ENCODE measurements at regions not wholly inside any gene's neighbourhood (a gene's known extent, or its start where the extent isn't known, plus 50 kb on each side); places are given as distances from the start of the nearest gene placed in this dataset.
A peak's percentile ranks its signal among the peaks of the same experiment; 100 is the strongest.

DNA sequence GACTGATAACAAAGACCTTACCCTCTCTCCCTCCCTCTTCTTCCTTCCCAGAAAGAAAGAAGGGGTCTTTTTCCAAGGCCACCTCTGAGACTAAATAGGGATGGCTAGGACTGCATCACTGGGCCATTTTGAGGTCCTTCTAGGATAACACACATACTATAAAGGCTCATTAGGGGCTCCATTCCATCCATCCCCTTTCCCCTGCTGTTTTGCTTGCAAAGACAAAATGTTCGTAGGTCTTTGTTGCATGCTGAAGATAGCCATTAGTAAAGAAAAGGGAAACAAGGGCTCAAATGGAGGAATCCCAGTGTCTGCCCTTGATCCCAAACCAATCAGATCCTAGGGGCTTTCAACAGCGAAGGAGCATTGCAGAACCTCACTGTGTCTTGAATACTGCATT, 344.3 kb downstream of the CYP26B1 start:
- DNase-seq: no peak

DNA sequence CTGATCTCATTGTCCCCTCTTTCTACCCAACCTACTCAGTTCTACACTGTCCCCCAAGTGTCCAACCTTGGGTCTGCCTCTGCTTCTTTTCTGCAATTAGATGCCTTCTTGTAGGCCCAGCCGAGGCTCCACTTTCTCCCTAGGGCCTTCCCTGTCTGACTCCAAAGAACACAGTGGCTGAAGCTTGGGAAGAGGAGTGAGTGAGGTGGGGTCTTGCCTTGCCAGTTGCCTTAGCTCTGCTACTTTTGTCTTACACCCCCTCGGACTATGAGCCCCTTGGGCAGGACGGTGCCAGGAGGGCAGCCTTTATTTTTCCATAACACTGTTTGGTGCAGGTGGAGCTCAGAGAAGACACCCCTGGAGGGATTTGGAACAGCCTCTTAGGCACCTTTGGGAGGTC, 345.1 kb downstream of the CYP26B1 start:
- no peak for DNase-seq

DNA sequence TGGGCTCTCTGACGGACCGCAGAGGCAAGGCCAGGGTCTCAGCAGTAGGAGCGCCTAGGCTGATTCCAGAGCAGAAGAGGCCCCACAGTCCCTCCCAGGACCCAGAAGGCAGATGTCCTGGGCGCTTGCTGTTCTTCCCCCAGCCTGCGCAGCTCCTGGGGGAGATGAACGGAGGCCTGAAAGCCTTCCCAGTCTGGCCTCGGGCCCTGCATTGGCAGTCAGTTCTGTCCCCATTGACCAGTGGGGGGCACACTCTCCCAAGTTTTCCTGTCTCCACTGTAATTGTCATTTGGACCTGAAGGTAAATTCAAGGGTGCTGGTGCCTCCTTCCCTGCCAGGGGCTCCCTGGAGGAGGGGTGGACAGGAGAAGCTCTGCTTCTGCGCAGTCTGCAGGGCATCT, 345.7 kb downstream of the CYP26B1 start:
- DNase-seq: peak; percentile 58

DNA sequence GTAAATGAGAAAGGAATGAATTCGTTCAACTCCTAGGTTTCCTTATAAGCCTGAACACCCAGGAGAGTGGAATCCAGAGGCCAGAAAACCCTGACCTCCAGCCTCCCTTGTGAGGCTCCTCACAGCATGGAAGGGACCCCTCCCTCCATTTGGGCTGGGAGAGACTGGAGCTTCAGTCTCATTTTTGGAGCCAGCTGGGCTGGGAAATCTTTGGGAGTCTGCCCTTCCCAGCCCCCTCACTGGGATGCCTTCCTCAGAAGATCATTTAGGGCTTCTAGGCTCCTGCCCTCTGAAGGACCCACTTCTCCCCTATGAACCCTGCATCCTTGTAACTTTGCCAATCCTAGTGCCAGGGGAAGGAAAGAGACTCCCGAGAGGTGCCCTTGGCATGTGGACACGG, 346.1 kb downstream of the CYP26B1 start:
- DNase-seq: no peak

DNA sequence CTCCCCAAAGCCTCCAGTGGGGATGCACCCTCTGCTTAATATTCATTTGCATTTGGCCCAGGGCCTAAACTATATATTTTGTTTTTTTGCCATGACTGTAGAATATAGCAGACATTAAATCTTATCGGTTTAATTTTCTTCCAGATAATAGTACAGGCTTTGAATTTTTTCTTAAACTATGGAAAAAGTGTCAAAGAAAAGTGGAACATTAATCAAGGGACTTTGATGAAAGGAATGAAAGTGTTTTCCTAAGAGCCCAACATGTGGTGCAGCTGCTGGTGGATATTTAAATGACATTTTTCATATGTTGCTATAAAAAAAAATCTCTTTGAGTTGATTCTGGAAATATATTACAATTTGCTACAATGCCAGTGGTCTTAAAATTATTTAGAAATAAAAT, 346.8 kb downstream of the CYP26B1 start:
- DNase-seq: no peak

DNA sequence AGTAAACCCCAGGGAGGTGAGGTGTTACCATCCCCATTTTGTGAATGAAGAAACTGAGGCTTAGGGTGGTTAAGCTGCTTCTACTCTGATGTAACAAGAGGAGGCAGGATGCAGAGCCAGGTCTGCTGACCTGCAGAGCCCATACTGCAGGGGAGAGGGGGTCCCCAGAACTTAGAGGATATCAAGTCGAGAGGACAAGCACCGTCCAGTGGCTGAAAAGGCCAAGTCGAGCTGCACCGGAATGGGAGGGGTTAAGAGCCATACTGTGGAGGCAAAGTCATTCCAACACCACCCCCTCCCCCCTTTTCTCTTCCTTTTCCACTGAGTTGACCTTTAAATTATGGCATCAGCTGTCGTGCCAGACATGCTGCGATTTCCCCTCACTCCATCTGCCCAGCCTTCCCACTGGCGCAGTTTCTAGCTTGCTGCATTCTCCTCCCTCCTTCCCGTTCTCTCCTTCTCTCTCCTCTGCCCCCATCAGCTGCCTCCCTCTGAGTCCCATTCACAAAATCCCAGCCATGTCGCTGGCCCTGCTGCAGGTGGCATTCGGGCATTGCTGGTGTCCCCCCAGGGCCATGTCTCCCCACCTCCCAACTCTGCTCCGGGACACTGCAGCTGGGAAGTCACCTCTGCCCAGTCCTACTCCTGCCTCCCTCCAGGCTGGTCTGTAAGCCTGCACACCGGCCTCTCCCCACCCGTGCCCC, 346.9 kb downstream of the DYSF start:
- DNase-seq: peak; percentile 64

DNA sequence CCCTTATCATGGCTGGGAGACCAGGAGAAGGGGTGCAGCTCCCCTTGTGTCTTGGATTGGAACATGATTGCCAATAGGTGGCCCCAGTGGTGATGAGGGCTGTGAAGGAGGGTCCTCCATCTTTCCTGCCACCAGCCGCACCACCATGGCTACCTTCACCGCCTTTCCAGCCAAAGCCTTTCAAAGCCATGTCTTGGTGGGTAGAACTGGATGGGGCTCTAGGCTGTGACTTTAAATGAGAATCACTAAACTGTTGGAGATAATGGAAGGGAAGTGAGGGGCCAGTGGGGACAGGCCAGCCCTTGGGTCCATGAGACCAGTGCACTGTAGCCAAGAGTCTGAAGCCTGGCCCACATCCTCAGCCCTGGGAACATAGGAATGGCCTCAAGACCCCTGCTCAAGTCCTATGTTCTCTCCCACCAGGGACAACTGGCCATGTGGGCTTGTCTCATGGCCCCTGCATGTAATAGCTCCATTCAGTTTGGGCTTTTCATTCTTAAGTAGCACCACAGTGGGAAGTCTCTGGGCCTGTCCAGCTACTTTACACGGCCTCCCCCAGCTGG, 345.7 kb downstream of the DYSF start:
- no peak for DNase-seq

DNA sequence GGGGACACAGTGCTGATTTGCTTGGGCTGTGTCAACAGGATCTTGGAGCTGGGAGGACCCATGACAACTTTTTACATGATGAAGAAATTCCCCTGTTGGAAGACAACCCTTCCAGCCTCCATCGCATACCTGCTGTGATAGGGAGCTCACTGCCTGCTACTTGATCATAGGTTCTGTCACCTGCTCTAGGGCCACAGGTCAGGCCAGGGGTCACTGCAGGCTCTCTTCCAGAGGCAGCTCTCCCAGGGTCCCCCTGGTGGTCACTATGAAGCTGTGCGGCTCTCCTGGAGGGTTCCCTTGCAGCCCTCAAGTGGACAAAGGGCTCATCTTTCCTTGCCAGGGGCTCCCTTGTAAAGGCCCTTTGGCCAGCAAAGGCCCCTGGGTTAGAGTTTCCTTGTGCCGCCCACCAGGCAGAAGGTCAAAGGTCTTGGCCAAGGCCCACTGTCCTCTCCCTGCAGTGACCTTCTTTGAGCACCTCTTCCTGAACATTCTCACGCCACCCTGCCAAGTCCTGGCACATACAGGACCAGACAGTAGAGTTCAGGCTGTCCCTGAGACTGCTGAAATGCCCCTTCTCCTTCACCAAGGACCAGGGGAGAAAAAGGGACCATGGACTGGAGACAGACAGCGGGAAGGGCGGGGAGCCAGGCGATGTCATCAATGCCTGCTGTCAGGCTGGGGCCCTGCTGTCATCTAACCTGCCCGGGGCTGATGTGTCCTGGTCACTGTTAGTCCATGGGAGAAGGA, 345.1 kb downstream of the DYSF start:
- peak; percentile 13 for DNase-seq

DNA sequence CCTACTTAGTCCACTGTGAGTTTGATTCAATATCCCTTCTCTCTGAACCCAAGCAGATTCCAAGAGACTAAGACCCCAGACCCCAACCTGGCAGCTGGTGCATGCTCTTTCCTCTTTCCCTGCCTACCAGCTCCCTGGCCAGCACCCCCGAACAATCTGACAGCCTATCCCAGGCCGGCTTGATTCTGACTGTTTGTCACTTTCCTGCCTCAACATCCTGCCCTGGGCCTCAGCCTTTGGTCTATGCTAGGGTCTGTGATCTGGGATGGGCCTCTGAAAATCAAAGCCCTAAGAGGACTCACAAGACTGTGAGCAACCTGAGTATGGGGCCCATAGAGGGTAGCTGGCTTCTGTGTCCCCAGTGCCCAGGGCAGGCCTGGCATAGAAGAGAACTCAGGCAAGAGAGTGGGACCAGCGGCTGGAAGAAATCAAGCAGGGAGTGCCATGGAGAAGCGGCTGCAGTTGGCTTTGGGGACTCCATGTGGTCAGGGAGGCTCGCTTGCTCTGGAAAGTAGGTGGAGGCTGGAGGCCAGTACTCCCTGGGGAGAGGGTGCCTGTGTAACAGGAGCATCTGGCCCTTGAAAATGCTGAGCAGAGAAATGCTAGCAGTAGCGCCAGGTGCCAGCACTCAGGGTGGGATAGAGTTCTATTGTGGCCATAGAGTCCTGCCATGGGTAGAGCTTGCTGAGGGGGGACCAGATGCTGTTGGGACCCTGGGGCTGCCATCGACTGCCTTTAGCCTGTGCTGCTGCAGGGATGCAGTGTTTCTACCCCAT, 343.9 kb downstream of the DYSF start:
- no peak for DNase-seq

DNA sequence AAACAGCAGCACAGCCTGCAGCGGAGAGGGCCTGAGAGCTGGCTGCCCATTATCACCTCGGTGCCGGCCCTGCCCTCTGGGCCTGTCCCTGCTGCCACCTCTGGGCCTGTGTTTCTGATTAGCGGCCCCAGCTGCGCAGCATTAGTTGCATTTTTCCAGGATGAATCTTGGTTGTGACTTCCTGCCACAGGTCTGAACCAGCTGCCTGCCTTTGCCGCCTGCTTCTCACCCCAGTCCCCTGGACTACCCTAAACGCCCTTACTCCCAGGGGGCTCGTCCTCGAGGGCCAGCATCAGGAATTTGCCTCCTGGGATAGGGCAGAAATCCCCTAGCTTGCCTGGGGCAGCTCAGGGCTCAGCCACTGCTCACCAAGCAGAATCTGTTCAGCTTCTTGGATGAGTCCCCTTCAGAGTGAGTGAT, 342.8 kb downstream of the DYSF start:
- no peak for DNase-seq

DNA sequence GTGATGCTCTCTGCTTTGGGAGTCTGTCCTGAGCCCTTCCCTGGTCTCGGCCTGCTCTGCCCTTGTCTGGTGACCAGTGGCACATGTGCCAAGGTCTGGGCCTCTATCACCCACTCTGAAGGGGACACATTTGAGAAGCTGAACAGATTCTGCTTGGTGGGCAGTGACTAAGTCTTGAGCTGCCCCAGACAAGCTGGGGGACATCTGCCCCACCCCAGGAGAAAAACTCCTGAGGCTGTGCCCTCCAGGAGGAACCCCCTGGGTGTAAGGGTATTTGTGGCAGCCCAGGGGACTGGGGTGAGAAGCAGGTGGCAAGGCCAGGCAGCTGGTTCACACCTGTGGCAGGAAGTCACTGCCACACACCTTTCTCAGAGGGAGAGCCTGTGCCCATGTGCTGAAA, 342.1 kb downstream of the DYSF start:
- DNase-seq: no peak

DNA sequence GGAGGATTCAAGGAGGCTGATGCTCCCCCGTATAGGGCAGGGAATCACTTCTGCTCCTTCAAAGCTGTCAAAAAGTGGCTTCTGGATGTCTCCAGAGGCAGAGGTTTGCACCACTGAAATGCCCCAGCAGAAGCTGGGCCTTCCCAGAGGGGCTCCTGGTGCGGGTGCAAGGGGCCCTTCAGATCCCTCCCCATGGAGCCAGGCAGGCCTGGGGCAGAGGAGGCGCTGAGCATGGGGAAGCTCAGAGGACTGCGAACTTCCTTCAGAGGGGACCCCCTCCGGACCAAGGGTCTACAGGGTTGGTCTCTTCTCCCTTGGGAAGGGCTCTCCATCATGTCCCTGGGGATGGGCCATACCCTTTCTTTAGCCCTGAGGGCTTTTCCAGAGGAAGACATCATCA, 341.2 kb downstream of the DYSF start:
- DNase-seq: no peak

DNA sequence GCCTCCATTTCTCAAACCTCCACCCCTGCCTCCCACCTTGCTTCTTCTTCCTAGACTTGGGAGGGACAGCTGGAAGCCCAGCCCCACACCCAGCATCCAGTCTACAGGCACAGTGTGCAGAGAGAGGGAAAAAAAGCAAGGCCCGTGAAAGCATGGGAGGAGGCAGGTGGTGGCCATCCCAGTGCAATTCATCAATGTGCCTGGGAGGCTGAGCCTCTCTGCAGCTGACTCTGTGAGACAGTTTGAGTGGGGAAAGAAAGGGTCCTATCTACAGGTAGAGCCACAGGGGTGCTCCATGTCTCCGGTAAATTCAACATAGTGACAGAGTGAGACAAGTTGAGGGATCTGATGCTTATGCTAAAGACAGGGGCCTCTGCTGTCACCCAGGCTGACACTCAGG, 340.6 kb downstream of the DYSF start:
- no peak for DNase-seq

DNA sequence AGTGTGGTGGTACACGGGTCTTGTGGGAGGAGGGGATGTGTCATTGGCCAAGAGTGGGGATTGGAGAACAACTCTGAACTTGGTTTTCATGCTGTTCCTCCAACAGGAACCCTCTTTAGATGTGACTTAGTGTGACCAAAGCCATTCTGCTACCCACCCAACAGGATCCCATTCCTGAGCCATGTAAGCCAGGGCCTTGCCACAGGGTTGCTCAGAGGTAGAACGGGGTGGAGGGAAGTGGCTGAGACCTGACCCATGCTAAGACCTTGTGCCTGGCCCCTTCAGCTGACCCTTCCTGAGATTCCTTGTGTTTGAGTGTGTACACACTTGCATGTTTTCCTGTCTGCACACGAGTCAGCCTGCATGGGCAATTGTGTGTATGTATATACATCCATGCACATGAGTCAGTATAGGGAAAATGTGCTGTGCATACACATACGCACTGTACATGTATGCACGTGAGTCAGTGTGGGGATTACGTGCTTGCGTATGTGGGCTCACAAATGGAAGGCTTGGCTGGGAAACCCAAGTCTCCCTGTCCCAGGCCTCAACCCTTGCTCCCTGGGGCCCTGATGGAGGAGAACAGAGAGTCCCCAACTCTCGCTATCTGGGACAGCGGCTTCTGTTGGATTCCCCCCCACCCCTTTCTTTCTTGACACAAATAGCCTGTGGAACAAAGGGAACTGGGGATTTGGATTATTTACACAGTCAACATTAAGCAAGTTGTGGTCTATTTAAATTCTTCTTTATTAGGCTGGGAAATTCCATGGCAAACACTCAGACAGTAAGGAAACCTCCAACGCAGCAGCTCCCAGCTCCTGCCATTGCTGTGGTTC, 339.8 kb downstream of the DYSF start:
- no peak for DNase-seq

DNA sequence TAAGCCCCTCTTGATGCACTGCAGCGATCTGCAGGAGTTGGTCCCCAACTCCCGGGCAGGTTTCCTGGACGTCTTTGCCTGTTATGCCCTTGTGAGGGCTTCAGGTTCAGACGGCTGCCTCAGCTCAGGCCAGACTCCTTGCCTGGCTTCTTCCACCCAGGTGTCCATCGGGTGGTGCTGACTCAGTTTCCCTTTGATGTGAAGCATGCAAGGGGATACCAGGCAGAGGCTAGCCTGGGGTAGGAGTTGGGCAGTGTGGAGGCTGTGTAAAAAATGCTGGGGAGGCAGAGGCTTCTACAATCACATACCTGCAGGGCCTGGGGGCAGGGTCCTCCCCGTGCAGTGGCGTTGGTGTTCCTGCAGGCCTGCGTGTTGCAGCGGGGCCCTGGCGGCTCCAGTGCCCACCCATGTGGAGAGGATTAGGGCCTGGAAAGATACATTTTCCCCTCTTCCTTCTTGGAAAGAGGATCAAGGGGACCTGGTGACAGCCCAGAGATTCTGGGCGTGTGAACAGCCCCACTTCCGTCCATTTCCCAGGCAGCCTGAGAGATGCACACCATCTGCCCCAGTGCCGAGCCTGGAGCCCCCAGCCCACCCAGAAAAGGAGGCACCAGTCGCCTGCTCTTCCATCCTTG, 338.3 kb downstream of the DYSF start:
- no peak for DNase-seq

DNA sequence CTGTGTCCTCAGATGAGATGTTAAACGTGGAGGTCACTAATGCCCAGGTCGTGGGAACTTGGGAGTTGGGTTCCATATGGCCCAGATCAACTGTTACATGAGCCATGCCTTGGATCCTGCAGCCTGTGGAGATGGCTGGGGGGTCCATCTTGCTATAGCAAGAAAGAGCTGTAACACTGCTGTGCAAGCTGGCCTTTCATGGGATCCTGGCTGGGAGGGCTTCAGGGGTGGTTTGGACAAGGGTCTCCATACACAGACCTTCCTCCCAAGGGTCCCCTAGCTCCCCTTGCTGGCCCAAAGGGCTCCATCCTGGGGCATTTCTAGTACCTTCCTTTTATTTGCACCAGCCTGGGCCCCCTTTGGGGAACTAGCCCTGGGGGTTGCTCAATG, 337.7 kb downstream of the DYSF start:
- DNase-seq: no peak

DNA sequence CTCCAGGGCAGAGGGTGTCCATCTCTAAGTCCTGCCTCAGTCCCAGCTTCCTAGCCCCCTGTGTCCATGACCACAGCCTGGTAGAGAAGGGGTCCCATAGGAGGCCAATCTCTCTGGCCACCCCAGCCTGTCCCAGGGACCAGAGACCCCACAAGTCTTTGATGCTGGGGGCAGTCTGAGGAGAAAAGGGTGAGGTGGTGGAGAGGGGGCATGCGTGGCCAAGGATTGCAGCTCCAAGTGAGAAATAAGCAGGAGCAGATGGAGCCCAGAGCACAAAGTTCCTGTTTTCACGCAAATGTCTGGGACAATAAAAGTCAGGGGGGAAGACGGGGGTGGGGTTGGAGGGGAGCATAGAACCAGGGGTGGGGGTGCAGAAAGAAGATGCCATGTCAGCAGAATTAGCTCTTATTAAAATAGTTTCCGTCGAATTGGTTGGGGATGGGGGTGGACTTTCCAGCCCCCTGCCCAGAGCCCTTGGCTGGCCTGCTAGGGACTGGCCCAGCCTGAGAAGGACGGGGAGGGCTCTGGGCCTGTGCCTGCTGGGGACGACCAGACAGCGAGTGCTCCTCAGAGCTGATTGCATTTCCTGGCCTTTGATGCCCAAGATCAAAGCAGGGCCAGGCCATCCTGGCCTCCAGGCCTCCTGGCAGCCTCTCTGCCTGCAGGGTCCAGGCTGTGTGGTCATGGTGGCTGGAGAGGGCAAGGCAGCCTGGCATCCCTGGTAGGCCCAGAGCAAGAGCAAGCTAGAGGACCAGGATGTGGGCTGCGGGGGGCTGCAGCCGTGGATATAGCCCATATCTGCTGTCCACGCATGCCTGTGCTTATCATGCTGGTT, 337.1 kb downstream of the DYSF start:
- DNase-seq: no peak

DNA sequence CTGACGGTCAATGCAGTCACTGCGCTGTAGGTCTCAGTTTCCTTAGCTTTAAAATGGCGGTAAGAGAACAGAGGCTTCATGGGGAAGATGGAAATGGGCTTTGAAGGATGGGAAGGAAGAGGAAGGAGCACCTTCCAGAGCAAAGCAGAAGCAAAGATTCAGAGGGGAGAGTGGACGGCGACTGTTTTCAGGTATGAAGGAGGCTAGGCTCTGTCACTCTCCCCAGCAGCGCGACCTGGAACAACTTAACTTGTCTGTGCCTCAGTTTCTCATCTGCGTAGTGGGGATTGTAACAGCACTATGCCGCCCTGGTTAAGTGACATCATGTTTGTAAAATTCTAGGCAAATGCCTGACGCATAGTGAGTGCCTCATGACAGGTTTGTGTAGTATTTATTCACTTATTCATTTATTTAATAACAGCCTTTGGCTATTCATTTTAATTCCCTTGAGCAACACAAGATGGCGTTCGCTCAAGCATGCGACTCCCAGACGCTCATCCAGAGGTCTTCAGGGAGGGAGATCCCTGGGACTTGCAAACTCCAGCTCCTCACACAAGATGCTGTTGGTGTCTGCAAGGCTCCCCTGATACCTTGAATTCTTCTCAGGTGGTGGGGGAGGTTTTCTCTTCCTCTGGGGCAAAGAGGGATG, 336.3 kb downstream of the DYSF start:
- no peak for DNase-seq

DNA sequence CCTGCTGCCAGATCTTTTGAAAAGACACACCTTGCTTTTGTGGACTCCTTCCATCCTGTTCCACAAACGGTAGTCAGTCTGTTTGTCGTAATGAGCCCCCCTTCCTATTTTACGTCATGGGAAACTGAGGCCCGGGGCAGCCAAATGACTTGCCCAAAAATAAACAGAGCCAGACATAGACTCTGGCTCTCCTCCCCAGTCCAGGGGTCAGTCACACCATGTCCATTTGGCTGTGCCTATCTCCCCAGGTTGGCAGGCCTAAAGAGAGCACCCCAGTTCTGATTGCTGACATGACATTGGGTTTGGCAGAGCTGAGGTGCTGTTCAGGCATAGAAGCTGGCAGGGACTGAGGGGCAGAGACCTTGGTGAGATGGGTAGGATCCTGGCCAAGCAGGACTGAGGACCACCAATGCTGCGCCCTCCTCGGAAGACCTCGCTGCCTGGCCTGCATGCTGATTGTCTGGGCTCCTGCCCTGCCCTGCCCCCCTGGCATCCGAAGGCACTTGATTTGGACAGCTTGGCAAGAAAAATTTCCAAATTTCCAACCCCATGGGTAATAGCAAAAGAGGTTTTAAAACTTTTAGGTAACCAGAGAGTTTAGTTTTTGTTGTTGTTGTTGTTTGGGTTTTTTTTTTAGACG, 335.4 kb downstream of the DYSF start:
- DNase-seq: no peak

DNA sequence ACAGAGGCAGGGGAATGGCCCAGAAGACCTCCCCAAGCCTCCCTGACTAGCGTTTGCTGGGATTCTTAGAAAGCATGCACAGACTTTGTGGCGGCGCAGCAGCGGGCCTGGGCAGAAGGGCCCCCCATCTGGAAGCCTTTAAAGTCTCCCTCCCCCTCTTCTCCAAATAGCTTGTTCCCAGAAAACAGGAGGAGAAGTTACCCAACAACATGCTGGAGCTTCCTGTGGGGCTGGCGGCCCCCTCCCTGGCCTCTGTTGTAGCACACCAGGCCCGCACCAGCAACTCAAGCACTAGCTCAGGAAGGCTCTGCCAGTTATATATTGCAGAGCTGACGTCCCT, 334.8 kb downstream of the DYSF start:
- DNase-seq: no peak
